ENCODE measurements at regions not wholly inside any gene's neighbourhood (a gene's known extent, or its start where the extent isn't known, plus 50 kb on each side); places are given as distances from the start of the nearest gene placed in this dataset.

DNA sequence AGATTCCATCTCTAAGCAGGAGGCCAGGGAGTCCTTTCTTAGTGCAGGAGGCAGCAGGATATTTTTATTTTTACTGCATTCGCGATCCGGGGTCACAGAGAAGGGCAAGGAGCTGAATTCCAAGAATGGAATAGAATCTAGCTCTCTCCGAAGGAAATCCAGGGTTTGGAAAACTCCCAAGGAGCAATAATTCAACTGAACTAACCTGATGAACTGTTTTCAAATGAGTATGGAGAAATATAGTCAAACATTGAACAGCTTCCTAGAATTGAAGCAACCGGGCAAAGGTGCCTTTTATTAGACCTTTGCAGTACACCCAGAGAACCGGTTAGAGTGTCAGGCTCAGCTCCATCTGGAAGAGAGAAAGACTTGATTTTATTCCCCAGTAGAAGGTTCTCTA lies 120.7 kb upstream of the MAF start:
- no peak overlapping the region for H3K27ac ChIP-seq
- H3K4me1 ChIP-seq (ENCODE audit: low read depth): peaks cover 12% of the 10 kb centered on the region
- no peaks in the 10 kb centered on the region for H3K9me3 ChIP-seq (ENCODE audit: low read depth)
- no peak for DNase-seq (ENCODE audit: low read depth in 1 of 2, low spot score in 1 of 2)
- no peaks in the 10 kb centered on the region for H3K27me3 ChIP-seq
- no peak overlapping the region for H3K4me3 ChIP-seq
- no peaks in the 10 kb centered on the region for H3K36me3 ChIP-seq
- TF ChIP-seq, protein P1, sequence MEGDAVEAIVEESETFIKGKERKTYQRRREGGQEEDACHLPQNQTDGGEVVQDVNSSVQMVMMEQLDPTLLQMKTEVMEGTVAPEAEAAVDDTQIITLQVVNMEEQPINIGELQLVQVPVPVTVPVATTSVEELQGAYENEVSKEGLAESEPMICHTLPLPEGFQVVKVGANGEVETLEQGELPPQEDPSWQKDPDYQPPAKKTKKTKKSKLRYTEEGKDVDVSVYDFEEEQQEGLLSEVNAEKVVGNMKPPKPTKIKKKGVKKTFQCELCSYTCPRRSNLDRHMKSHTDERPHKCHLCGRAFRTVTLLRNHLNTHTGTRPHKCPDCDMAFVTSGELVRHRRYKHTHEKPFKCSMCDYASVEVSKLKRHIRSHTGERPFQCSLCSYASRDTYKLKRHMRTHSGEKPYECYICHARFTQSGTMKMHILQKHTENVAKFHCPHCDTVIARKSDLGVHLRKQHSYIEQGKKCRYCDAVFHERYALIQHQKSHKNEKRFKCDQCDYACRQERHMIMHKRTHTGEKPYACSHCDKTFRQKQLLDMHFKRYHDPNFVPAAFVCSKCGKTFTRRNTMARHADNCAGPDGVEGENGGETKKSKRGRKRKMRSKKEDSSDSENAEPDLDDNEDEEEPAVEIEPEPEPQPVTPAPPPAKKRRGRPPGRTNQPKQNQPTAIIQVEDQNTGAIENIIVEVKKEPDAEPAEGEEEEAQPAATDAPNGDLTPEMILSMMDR (IDR thresholded peaks at IDR 0.05; ENCODE audit: low read depth, low read length): no peak

DNA sequence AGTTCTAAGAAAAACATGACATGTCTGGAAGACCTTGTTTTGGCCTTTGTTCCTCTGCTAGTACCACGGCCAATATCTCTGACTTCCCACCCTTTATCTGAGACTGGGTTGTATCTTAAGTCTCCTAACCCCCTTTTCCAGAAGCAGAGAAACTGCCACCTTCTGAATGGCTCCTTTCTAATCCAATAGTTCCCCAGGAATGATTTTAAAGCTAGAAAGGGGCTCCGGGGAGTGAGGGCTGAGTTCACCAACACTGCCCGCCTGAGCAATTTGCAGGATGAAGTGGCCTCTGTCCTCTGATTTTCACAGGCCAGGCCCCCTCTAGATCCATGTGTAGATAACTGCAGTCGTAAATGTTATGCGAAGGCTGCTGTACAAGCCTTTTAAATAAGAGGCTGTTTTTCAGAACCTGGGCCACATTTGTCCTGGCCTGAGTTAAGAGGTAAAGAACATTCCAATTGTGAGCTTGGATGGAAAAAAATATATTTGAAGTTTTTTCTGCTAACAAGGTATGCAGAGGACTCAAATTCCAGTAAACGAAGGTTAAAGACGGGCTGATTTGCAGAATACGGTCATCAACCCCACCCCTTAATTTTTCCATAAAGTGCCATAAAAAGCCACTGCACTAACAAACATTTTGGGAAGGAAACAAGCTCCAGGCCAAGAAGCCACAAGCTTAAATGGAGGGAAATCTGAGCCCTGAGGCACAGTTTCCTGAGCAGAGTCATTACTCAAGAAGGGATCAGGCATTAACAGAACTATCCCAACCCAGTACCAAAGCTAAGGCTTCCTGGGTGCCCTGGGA lies 117.0 kb upstream of the MAF start:
- H3K9me3 ChIP-seq (ENCODE audit: low read depth): no peaks in the 10 kb centered on the region
- H3K36me3 ChIP-seq: no peaks in the 10 kb centered on the region
- H3K4me3 ChIP-seq: no peak overlapping the region
- DNase-seq (ENCODE audit: low read depth in 1 of 2, low spot score in 1 of 2): no peak
- H3K4me1 ChIP-seq (ENCODE audit: low read depth): peaks cover 13% of the 10 kb centered on the region
- TF ChIP-seq, protein P1 (IDR thresholded peaks at IDR 0.05; ENCODE audit: low read depth, low read length): no peak
- H3K27me3 ChIP-seq: no peaks in the 10 kb centered on the region
- H3K27ac ChIP-seq: no peak overlapping the region

DNA sequence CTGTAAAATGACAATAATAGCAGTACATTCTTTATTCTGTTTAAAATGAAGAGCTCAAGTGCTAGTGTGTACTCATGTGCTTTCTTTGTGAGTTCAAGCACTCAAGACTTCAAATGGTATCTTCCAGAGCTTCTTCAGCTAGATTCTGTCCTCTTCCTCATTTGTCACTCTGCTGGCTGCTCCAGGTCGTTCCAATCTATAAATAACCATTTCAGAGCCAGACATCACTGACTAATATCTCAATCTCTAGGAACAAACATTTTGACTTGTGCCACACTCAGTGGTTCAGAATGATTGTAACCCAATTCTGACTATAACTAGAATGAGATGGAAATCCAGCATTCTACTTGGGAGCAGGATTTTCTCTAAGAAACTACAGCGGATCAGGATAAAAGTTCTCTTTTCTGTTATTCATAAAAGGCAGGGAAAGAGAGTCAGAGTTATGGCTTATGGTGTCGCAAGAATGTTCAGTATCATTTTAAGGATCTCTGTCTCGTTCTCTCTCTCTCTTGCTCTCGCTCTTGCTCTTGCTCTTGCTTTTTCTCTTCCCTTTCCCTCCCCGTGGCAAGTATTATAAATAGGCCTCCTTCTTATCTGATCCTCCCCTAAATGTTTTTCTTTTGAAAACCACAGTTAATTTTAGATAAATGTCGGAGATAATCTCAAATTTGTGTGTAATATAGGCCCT lies 116.3 kb upstream of the MAF start:
- no peak overlapping the region for H3K4me3 ChIP-seq
- H3K36me3 ChIP-seq: no peaks in the 10 kb centered on the region
- TF ChIP-seq, protein P1 (IDR thresholded peaks at IDR 0.05; ENCODE audit: low read depth, low read length): no peak
- no peak overlapping the region for H3K27ac ChIP-seq
- H3K4me1 ChIP-seq (ENCODE audit: low read depth): peaks cover 13% of the 10 kb centered on the region
- no peak for DNase-seq (ENCODE audit: low read depth in 1 of 2, low spot score in 1 of 2)
- no peaks in the 10 kb centered on the region for H3K27me3 ChIP-seq
- no peaks in the 10 kb centered on the region for H3K9me3 ChIP-seq (ENCODE audit: low read depth)

DNA sequence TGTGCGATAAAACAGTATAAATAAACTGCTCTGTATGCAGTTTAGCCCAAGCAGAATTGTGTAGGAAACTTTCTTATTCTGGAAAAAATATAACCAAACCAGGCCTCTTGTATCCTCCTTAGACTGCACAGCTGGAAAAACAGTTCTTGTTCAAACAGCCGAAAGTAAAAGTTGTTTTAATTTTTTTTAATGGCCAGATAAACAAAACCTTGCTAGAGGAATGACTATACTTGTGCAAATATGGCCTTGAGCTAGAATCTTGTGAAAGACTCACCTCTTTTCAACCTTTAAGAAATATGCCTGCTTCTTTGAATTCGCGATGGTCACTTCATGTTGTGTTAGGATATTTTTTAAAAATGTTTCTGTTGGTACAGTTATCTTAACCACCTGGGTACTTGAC lies 114.5 kb upstream of the MAF start:
- TF ChIP-seq, protein P1 (IDR thresholded peaks at IDR 0.05; ENCODE audit: low read depth, low read length): no peak
- peaks cover 13% of the 10 kb centered on the region for H3K4me1 ChIP-seq (ENCODE audit: low read depth)
- no peak overlapping the region for H3K4me3 ChIP-seq
- H3K36me3 ChIP-seq: no peaks in the 10 kb centered on the region
- no peaks in the 10 kb centered on the region for H3K27me3 ChIP-seq
- no peak for DNase-seq (ENCODE audit: low read depth in 1 of 2, low spot score in 1 of 2)
- no peak overlapping the region for H3K27ac ChIP-seq
- no peaks in the 10 kb centered on the region for H3K9me3 ChIP-seq (ENCODE audit: low read depth)

DNA sequence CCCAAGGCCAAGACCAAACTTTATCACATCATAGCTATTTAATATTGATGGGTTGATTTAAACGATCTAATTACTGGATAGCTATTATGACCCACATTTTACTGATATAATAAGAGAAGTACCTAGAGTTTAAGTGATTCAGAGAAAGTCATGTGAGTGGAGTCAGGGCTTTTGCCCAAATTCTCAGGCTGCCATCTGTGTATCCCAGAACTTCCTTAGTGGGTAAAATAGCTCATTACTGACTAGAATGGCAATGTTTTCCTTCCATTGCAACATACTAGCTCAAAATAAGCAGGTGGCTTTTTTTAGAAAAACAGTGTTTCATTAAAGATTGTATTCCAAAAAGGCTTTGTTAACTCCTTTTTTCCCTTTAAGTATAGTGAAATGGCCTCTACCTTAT lies 113.9 kb upstream of the MAF start:
- H3K36me3 ChIP-seq: no peaks in the 10 kb centered on the region
- no peak overlapping the region for H3K4me3 ChIP-seq
- no peak overlapping the region for H3K27ac ChIP-seq
- no peaks in the 10 kb centered on the region for H3K27me3 ChIP-seq
- no peak for DNase-seq (ENCODE audit: low read depth in 1 of 2, low spot score in 1 of 2)
- peaks cover 13% of the 10 kb centered on the region for H3K4me1 ChIP-seq (ENCODE audit: low read depth)
- TF ChIP-seq, protein P1 (IDR thresholded peaks at IDR 0.05; ENCODE audit: low read depth, low read length): no peak
- no peaks in the 10 kb centered on the region for H3K9me3 ChIP-seq (ENCODE audit: low read depth)
